CD14-positive monocyte (primary cell): ENCODE measurements at regions not wholly inside any gene's neighbourhood (a gene's known extent, or its start where the extent isn't known, plus 50 kb on each side); places are given as distances from the start of the nearest gene placed in this dataset.

Experiments used
- DNase-seq, 3 donors: peaks; one replicate each; pipeline ENCODE4 v3.0.0-alpha.2; 2011 to 2022
- H2AFZ ChIP-seq: 2 replicates; pipeline ENCODE4 v1.6.0; 2012; ENCODE audit warnings: mild to moderate bottlenecking, low read depth, low read length, inconsistent platforms; ENCODE audit not compliant: insufficient read depth, poor library complexity, severe bottlenecking
- H3K27ac ChIP-seq, 2 donors: 1 replicate in 1 of 2; 2 replicates in 1 of 2; pipeline ENCODE4 v1.5.1; 2012 to 2013; ENCODE audit warnings: low read length in 2 of 2, control low read depth in 1 of 2, inconsistent platforms in 1 of 2, low read depth in 1 of 2, mild to moderate bottlenecking in 1 of 2
- H3K27me3 ChIP-seq, 2 donors: one replicate each; pipeline versions ENCODE4 v1.6.0 to v1.6.1; 2011 to 2013; ENCODE audit warnings: low read length in 2 of 2; ENCODE audit not compliant: control insufficient read depth in 2 of 2, insufficient read depth in 2 of 2
- H3K36me3 ChIP-seq, 2 donors: replicated peaks in 1 of 2; 1 replicate in 1 of 2; 2 replicates in 1 of 2; pipeline versions ENCODE4 v1.5.1 to v1.6.1; 2012 to 2013; ENCODE audit warnings: low read length in 2 of 2, control low read depth in 1 of 2, inconsistent platforms in 1 of 2, mild to moderate bottlenecking in 1 of 2; ENCODE audit not compliant: insufficient read depth in 2 of 2, control insufficient read depth in 1 of 2
- H3K4me1 ChIP-seq, 2 donors: 1 replicate in 1 of 2; 2 replicates in 1 of 2; pipeline versions ENCODE4 v1.5.1 to v1.6.1; 2012 to 2013; ENCODE audit warnings: low read length in 2 of 2, control low read depth in 1 of 2, inconsistent platforms in 1 of 2, mild to moderate bottlenecking in 1 of 2, moderate library complexity in 1 of 2; ENCODE audit not compliant: insufficient read depth in 2 of 2, control insufficient read depth in 1 of 2
- H3K4me2 ChIP-seq: replicated peaks from 2 replicates; pipeline ENCODE3; 2012; ENCODE audit warnings: low read length, moderate library complexity, mild to moderate bottlenecking; ENCODE audit not compliant: poor library complexity, severe bottlenecking; ENCODE audit errors: extremely low read depth
- H3K4me3 ChIP-seq, 3 experiments: fragments of 200-600 bp in 1 of 3; sonication (generic) in 1 of 3; replicated peaks in 1 of 3; 1 replicate in 2 of 3; 2 replicates in 1 of 3; pipeline ENCODE4 v1.5.1; 2011 to 2013; ENCODE audit warnings: low read length in 3 of 3, mild to moderate bottlenecking in 3 of 3, control low read depth in 2 of 3, low read depth in 2 of 3, inconsistent platforms in 1 of 3, moderate library complexity in 1 of 3
- H3K79me2 ChIP-seq: 2 replicates; pipeline ENCODE4 v1.6.0; 2012; ENCODE audit warnings: mild to moderate bottlenecking, control low read depth, inconsistent platforms, low read length, moderate library complexity; ENCODE audit not compliant: insufficient read depth
- H3K9ac ChIP-seq: 2 replicates; pipeline ENCODE4 v1.6.0; 2017; ENCODE audit warnings: low read length, mild to moderate bottlenecking; ENCODE audit not compliant: insufficient read depth, poor library complexity, severe bottlenecking
- H3K9me3 ChIP-seq, 2 donors: replicated peaks in 1 of 2; 1 replicate in 1 of 2; 2 replicates in 1 of 2; pipeline versions ENCODE4 v1.5.1 to v1.6.1; 2012 to 2013; ENCODE audit warnings: low read length in 2 of 2, control low read depth in 1 of 2; ENCODE audit not compliant: control insufficient read depth in 1 of 2, insufficient read depth in 1 of 2
- H4K20me1 ChIP-seq: 2 replicates; pipeline ENCODE4 v1.6.0; 2012; ENCODE audit warnings: mild to moderate bottlenecking, low read length, control low read depth, moderate library complexity; ENCODE audit not compliant: insufficient read depth
- H3K27ac Mint-ChIP-seq, 7 donors: one replicate each; pipeline ENCODE4 v1.8.0; 2020; ENCODE audit warnings: mild to moderate bottlenecking in 7 of 7, mixed read lengths in 7 of 7, moderate library complexity in 6 of 7, inconsistent platforms in 2 of 7
- H3K27me3 Mint-ChIP-seq, 3 donors: one replicate each; pipeline ENCODE4 v1.8.0; 2021 to 2022; ENCODE audit warnings: low read depth in 3 of 3, mild to moderate bottlenecking in 3 of 3, mixed read lengths in 3 of 3, moderate library complexity in 3 of 3, inconsistent platforms in 1 of 3
- H3K36me3 Mint-ChIP-seq, 2 donors: one replicate each; pipeline ENCODE4 v1.8.0; 2020; ENCODE audit warnings: mixed read lengths in 2 of 2, inconsistent platforms in 1 of 2, mild to moderate bottlenecking in 1 of 2
- H3K4me1 Mint-ChIP-seq: one replicate; pipeline ENCODE4 v1.8.0; 2020; ENCODE audit warnings: mild to moderate bottlenecking, mixed read lengths
- H3K4me3 Mint-ChIP-seq, 2 donors: one replicate each; pipeline ENCODE4 v1.8.0; 2020; ENCODE audit warnings: mild to moderate bottlenecking in 2 of 2, mixed read lengths in 2 of 2, moderate library complexity in 1 of 2
- H3K9me3 Mint-ChIP-seq, 7 donors: one replicate each; pipeline ENCODE4 v1.8.0; 2020 to 2022; ENCODE audit warnings: mixed read lengths in 7 of 7, mild to moderate bottlenecking in 6 of 7, moderate library complexity in 6 of 7, inconsistent platforms in 2 of 7
- CTCF ChIP-seq: fragments of 200-600 bp; IDR thresholded peaks from one replicate; pipeline ENCODE4 v1.8.0; 2022; ENCODE audit warnings: antibody characterized with exemption, mild to moderate bottlenecking
- WGBS: methylation state at CpG from one replicate; pipeline ENCODE4 v1.1.5; 2013; ENCODE audit warnings: missing lambda C conversion rate; ENCODE audit not compliant: insufficient coverage; 5-methylcytosine and 5-hydroxymethylcytosine counted together
- intact Hi-C, 2 donors: fragments of 100-400 bp; cut with micrococcal nuclease; formaldehyde crosslinking; loops; one replicate each; pipeline versions ENCODE4 v1.15.0 to v1.15.1; 2023

GRCh38 chr5:112024221-112024620 lies 267.2 kb upstream of the NREP start:
- H3K36me3 Mint-ChIP-seq, result no peaks in the 10 kb centered on the region
- Histone ChIP-seq H3K9me3 (peaks cover 0 to 5% of the 10 kb centered on the region in 2 donors), H3K36me3 (no peaks in the 10 kb centered on the region), H3K4me2 (no peak overlapping the region), H3K4me1 (no peaks in the 10 kb centered on the region), H3K4me3 (no peak overlapping the region), H3K9ac (no peak overlapping the region), H3K79me2 (no peaks in the 10 kb centered on the region), H4K20me1 (no peaks in the 10 kb centered on the region), H3K27me3 (no peaks in the 10 kb centered on the region), H3K27ac (no peak overlapping the region), H2AFZ (no peak overlapping the region)
- H3K27ac Mint-ChIP-seq, result no peak overlapping the region
- no peaks in the 10 kb centered on the region for H3K4me1 Mint-ChIP-seq
- peaks cover 0 to 1% (median 0%) of the 10 kb centered on the region in 3 donors for H3K27me3 Mint-ChIP-seq
- no peak for DNase-seq
- peaks cover 0 to 5% (median 0%) of the 10 kb centered on the region in 7 donors for H3K9me3 Mint-ChIP-seq
- intact Hi-C loops, result no loop called here
- no peak overlapping the region for H3K4me3 Mint-ChIP-seq
- TF ChIP-seq CTCF, result no peak
- 100% methylated on average over 2 of the region's 3 CpGs for WGBS

DNA sequence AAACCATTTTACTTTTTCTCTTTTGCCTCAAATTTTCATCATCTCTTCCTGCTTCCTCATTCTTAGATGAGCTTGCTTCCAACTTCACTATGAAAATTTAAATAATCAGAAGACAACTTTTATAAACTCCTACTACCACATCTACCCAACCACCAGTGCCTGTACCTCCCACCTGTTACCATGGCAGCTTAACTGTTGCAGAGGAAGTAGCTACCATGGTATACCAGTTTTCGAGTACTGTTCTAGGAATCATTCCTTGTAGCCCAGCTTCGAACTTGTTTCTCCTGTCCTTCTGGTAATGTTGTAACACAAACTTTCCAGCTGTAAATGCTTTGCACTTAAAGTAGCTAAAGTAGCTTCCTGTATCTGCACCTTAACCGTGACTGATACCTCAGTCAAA lies 266.8 kb upstream of the NREP start:
- Mint-ChIP-seq H3K4me1 (no peaks in the 10 kb centered on the region), H3K9me3 (peaks cover 0 to 3% (median 0%) of the 10 kb centered on the region in 7 donors), H3K27me3 (peaks cover 0 to 1% (median 0%) of the 10 kb centered on the region in 3 donors), H3K27ac (no peak overlapping the region), H3K4me3 (no peak overlapping the region), H3K36me3 (no peaks in the 10 kb centered on the region)
- Histone ChIP-seq H4K20me1 (no peaks in the 10 kb centered on the region), H3K36me3 (no peaks in the 10 kb centered on the region), H3K4me1 (no peaks in the 10 kb centered on the region), H3K9me3 (peaks cover 0 to 2% of the 10 kb centered on the region in 2 donors), H3K27me3 (no peaks in the 10 kb centered on the region), H3K4me3 (no peak overlapping the region), H3K79me2 (no peaks in the 10 kb centered on the region), H3K9ac (no peak overlapping the region), H3K4me2 (no peak overlapping the region), H2AFZ (no peak overlapping the region), H3K27ac (no peak overlapping the region)
- intact Hi-C loops, result no loop called here
- 100% methylated on average over 2 of the region's 3 CpGs for WGBS
- no peak for DNase-seq
- no peak for TF ChIP-seq CTCF
